ENCODE measurements at regions not wholly inside any gene's neighbourhood (a gene's known extent, or its start where the extent isn't known, plus 50 kb on each side); places are given as distances from the start of the nearest gene placed in this dataset.
"Not testable (repeated sequence)": the region's sequence is repeated elsewhere in the genome, so short reads cannot be mapped to it uniquely, and the experiment has no call there.

DNA sequence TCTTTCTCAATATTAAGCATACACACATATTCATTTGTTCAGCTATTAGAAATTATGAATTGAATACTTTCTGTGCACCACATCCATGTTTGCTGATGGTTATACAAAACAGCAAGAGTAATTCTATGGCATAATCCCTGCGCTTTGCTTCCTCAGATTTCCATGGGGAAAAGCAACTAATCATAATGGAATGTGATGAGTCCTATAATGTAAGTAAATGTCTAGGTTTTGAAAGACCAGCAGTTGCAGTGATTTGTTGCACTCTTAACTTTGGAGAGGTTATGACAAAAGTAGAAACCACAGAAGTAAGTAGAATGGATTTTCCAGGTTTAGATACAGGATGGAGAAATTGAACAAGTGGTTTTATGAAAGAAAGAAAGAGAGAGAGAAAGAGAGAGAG lies 652.1 kb downstream of the CBLN4 start:
- no peaks in the 10 kb centered on the region for H3K36me3 ChIP-seq (ENCODE audit: control insufficient read depth, insufficient read depth, low read length)
- peaks cover 0 to 18% (median 11%) of the 10 kb centered on the region in 7 donors for H3K9me3 Mint-ChIP-seq
- ATAC-seq (ENCODE audit: low read depth in 2 of 2) (no peak), DNase-seq (no peak)
- H3K9me3 ChIP-seq (ENCODE audit: control insufficient read depth in 2 of 2, low read length in 2 of 2): peaks cover 0 to 7% of the 10 kb centered on the region in 2 experiments
- H3K4me1 ChIP-seq (ENCODE audit: control insufficient read depth, insufficient read depth, low read length, poor library complexity, severe bottlenecking): no peaks in the 10 kb centered on the region
- no peak overlapping the region for H3K27ac Mint-ChIP-seq
- no peaks in the 10 kb centered on the region for H3K27me3 ChIP-seq (ENCODE audit: control insufficient read depth, insufficient read depth, low read length)
- H3K4me1 Mint-ChIP-seq: no peaks in the 10 kb centered on the region
- H3K4me3 ChIP-seq (ENCODE audit: low read depth, low read length): no peak overlapping the region
- H3K27me3 Mint-ChIP-seq: no peaks in the 10 kb centered on the region
- no peak overlapping the region for H3K27ac ChIP-seq (ENCODE audit: insufficient read depth, low read length, poor library complexity, severe bottlenecking)
- H3K36me3 Mint-ChIP-seq: no peaks in the 10 kb centered on the region
- no peak overlapping the region for H3K4me3 Mint-ChIP-seq

DNA sequence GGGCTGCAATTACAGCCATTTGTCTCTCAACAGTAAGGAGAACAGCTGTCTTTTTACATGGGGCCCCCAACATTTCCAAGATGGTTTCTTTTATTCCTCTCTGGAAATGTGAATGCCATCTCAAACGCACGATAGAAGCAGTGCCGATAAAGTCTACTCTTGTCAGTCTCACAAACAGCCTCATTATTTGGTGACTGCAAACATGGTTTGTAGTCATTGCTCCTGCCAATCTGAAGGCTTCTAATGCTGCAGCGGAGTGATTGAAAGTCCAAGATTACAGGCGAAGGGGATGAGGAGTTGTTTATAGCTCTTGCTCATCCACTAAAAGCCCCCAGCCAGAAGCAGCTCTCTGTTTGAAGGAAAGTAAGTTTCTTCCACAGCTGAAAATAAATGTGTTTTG lies 657.1 kb downstream of the CBLN4 start:
- peaks cover 0 to 32% (median 9%) of the 10 kb centered on the region in 7 donors for H3K9me3 Mint-ChIP-seq
- H3K4me3 ChIP-seq (ENCODE audit: low read depth, low read length): no peak overlapping the region
- H3K27me3 Mint-ChIP-seq: no peaks in the 10 kb centered on the region
- no peaks in the 10 kb centered on the region for H3K36me3 Mint-ChIP-seq
- no peaks in the 10 kb centered on the region for H3K36me3 ChIP-seq (ENCODE audit: control insufficient read depth, insufficient read depth, low read length)
- no peaks in the 10 kb centered on the region for H3K4me1 Mint-ChIP-seq
- no peak overlapping the region for H3K27ac Mint-ChIP-seq
- H3K27ac ChIP-seq (ENCODE audit: insufficient read depth, low read length, poor library complexity, severe bottlenecking): no peak overlapping the region
- H3K27me3 ChIP-seq (ENCODE audit: control insufficient read depth, insufficient read depth, low read length): no peaks in the 10 kb centered on the region
- H3K4me1 ChIP-seq (ENCODE audit: control insufficient read depth, insufficient read depth, low read length, poor library complexity, severe bottlenecking): no peaks in the 10 kb centered on the region
- ATAC-seq (ENCODE audit: low read depth in 2 of 2) (no peak), DNase-seq (no peak)
- no peak overlapping the region for H3K4me3 Mint-ChIP-seq
- H3K9me3 ChIP-seq (ENCODE audit: control insufficient read depth in 2 of 2, low read length in 2 of 2): peaks cover 3 to 8% of the 10 kb centered on the region in 2 experiments

DNA sequence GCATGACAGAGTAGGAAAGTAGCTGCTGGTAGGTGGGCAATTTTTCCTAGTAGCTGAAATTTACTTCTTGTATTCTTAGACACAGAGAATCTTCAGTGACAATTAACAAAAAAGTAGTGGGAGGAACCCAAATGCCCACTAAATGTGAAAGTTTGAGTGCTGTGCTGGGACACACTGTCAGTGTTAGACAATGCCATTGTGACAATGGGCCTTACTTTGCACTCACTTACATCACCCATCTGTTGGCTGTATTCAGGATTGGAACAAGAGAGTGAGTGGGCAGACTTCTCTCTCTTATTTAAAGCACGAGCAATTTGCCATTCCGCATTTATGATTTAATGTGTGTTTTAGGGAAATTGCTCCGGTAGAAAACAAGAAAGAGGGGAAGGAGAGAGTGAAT lies 662.5 kb downstream of the CBLN4 start:
- Histone ChIP-seq H3K4me3 (ENCODE audit: low read depth, low read length) (no peak overlapping the region), H3K27me3 (ENCODE audit: control insufficient read depth, insufficient read depth, low read length) (no peaks in the 10 kb centered on the region), H3K4me1 (ENCODE audit: control insufficient read depth, insufficient read depth, low read length, poor library complexity, severe bottlenecking) (no peaks in the 10 kb centered on the region), H3K36me3 (ENCODE audit: control insufficient read depth, insufficient read depth, low read length) (no peaks in the 10 kb centered on the region), H3K9me3 (ENCODE audit: control insufficient read depth in 2 of 2, low read length in 2 of 2) (peaks cover 0 to 8% of the 10 kb centered on the region in 2 experiments), H3K27ac (ENCODE audit: insufficient read depth, low read length, poor library complexity, severe bottlenecking) (no peak overlapping the region)
- H3K27ac Mint-ChIP-seq: no peak overlapping the region
- ATAC-seq (ENCODE audit: low read depth in 2 of 2) (no peak), DNase-seq (no peak)
- H3K9me3 Mint-ChIP-seq: peaks cover 0 to 25% (median 9%) of the 10 kb centered on the region in 7 donors
- no peaks in the 10 kb centered on the region for H3K4me1 Mint-ChIP-seq
- H3K27me3 Mint-ChIP-seq: no peaks in the 10 kb centered on the region
- H3K36me3 Mint-ChIP-seq: no peaks in the 10 kb centered on the region
- no peak overlapping the region for H3K4me3 Mint-ChIP-seq

DNA sequence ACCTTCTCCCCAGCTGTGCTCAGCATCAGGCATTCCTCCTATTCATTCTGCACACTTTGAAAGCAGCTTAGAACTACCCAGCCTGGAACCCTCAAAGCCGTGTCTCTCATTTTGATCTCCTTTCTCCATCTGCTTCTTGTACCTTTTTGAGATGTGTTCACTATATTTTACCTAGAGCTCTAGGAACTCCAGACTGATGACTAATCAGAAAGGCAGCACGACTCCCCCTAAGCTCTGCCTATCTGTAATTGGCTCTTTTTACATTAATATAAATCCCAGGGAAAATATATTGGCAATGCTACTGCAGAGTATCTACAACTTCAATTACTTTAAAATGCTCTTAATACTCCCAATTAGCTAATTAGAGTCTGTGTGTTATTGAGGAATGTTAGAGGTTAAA lies 671.5 kb downstream of the CBLN4 start:
- Mint-ChIP-seq H3K27me3 (no peaks in the 10 kb centered on the region), H3K36me3 (no peaks in the 10 kb centered on the region), H3K4me3 (no peak overlapping the region), H3K27ac (no peak overlapping the region), H3K4me1 (no peaks in the 10 kb centered on the region), H3K9me3 (peaks cover 0 to 14% (median 3%) of the 10 kb centered on the region in 7 donors)
- Histone ChIP-seq H3K9me3 (ENCODE audit: control insufficient read depth in 2 of 2, low read length in 2 of 2) (peaks cover 0 to 3% of the 10 kb centered on the region in 2 experiments), H3K4me3 (ENCODE audit: low read depth, low read length) (no peak overlapping the region), H3K4me1 (ENCODE audit: control insufficient read depth, insufficient read depth, low read length, poor library complexity, severe bottlenecking) (no peaks in the 10 kb centered on the region), H3K27me3 (ENCODE audit: control insufficient read depth, insufficient read depth, low read length) (no peaks in the 10 kb centered on the region), H3K27ac (ENCODE audit: insufficient read depth, low read length, poor library complexity, severe bottlenecking) (no peak overlapping the region), H3K36me3 (ENCODE audit: control insufficient read depth, insufficient read depth, low read length) (no peaks in the 10 kb centered on the region)
- DNase-seq (no peak), ATAC-seq (ENCODE audit: low read depth in 2 of 2) (no peak)

DNA sequence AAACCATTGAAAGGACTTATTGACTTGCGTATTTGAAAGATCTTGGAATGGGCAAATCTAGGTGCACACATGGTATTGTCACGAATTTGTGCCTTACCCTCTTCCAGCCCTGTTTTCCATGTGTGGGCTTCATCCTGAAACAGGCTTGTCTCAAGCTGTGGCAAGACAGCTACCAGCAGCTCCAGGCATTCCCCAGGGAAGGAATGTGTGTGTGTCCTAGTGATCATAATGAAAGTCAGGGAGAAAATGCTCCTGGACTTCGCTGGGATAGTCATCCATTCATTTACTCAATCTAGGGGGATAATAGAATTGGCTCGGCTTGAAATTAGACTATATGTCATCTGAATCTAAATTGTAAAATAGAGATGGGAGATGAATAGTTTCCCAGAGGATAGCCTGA lies 676.2 kb downstream of the CBLN4 start:
- H3K9me3 ChIP-seq (ENCODE audit: control insufficient read depth in 2 of 2, low read length in 2 of 2): no peaks in the 10 kb centered on the region
- Mint-ChIP-seq H3K9me3 (peaks cover 0 to 19% (median 2%) of the 10 kb centered on the region in 7 donors), H3K4me1 (no peaks in the 10 kb centered on the region), H3K27ac (no peak overlapping the region), H3K4me3 (no peak overlapping the region), H3K36me3 (no peaks in the 10 kb centered on the region), H3K27me3 (no peaks in the 10 kb centered on the region)
- no peak overlapping the region for H3K27ac ChIP-seq (ENCODE audit: insufficient read depth, low read length, poor library complexity, severe bottlenecking)
- no peak overlapping the region for H3K4me3 ChIP-seq (ENCODE audit: low read depth, low read length)
- H3K27me3 ChIP-seq (ENCODE audit: control insufficient read depth, insufficient read depth, low read length): no peaks in the 10 kb centered on the region
- no peaks in the 10 kb centered on the region for H3K36me3 ChIP-seq (ENCODE audit: control insufficient read depth, insufficient read depth, low read length)
- no peaks in the 10 kb centered on the region for H3K4me1 ChIP-seq (ENCODE audit: control insufficient read depth, insufficient read depth, low read length, poor library complexity, severe bottlenecking)
- no peak for DNase-seq
- no peak for ATAC-seq (ENCODE audit: low read depth in 2 of 2)

DNA sequence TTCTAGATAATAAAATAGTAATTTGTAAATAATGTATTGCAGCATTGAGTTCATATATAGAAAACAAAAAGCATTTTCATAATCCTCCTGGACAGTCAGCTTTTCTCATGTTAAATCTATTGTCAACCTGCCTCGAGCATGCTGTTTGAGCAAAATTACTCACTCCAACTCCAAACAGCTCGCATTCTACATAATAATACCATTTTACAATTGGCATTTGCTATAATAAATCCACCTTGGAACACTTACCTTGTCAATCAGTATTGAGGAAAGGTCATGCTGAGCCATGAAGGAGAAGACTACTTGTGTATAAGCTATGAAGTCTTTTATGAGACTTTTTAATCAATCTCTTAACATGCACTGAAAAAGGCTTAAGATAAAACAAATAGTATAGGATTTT lies 682.6 kb downstream of the CBLN4 start:
- no peaks in the 10 kb centered on the region for H3K27me3 ChIP-seq (ENCODE audit: control insufficient read depth, insufficient read depth, low read length)
- H3K36me3 Mint-ChIP-seq: no peaks in the 10 kb centered on the region
- H3K4me1 Mint-ChIP-seq: no peaks in the 10 kb centered on the region
- no peaks in the 10 kb centered on the region for H3K27me3 Mint-ChIP-seq
- no peaks in the 10 kb centered on the region for H3K36me3 ChIP-seq (ENCODE audit: control insufficient read depth, insufficient read depth, low read length)
- H3K4me3 Mint-ChIP-seq: no peak overlapping the region
- ATAC-seq (ENCODE audit: low read depth in 2 of 2) (no peak), DNase-seq (no peak)
- no peak overlapping the region for H3K27ac Mint-ChIP-seq
- H3K9me3 ChIP-seq (ENCODE audit: control insufficient read depth in 2 of 2, low read length in 2 of 2): no peaks in the 10 kb centered on the region
- peaks cover 4 to 12% (median 6%) of the 10 kb centered on the region in 7 donors for H3K9me3 Mint-ChIP-seq
- H3K4me3 ChIP-seq (ENCODE audit: low read depth, low read length): no peak overlapping the region
- H3K4me1 ChIP-seq (ENCODE audit: control insufficient read depth, insufficient read depth, low read length, poor library complexity, severe bottlenecking): no peaks in the 10 kb centered on the region
- H3K27ac ChIP-seq (ENCODE audit: insufficient read depth, low read length, poor library complexity, severe bottlenecking): no peak overlapping the region

DNA sequence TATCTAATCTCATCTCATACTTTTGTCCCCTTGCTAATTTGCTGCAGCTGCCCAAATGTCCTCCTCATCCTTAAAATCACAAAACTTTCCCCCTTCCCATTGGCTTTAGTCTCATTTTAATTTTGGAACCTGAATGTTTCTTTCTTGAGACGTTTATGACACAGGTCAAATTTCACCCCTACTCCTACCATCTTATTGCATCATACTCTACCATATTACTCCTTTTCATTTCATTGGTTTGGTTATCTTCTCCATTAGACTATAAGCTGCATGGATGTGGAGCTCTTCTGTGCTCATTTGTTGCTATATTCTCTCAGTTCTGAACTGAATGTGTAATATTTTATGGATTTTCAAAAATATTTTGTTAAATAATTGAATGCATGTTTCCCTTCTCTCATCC lies 688.6 kb downstream of the CBLN4 start:
- H3K4me3 Mint-ChIP-seq: no peak overlapping the region
- no peak for DNase-seq
- H3K27me3 Mint-ChIP-seq: no peaks in the 10 kb centered on the region
- H3K27ac ChIP-seq (ENCODE audit: insufficient read depth, low read length, poor library complexity, severe bottlenecking): no peak overlapping the region
- H3K4me3 ChIP-seq (ENCODE audit: low read depth, low read length): no peak overlapping the region
- no peaks in the 10 kb centered on the region for H3K36me3 Mint-ChIP-seq
- no peaks in the 10 kb centered on the region for H3K36me3 ChIP-seq (ENCODE audit: control insufficient read depth, insufficient read depth, low read length)
- no peaks in the 10 kb centered on the region for H3K9me3 ChIP-seq (ENCODE audit: control insufficient read depth in 2 of 2, low read length in 2 of 2)
- no peak for ATAC-seq (ENCODE audit: low read depth in 2 of 2)
- no peaks in the 10 kb centered on the region for H3K4me1 Mint-ChIP-seq
- no peaks in the 10 kb centered on the region for H3K4me1 ChIP-seq (ENCODE audit: control insufficient read depth, insufficient read depth, low read length, poor library complexity, severe bottlenecking)
- H3K27ac Mint-ChIP-seq: no peak overlapping the region
- no peaks in the 10 kb centered on the region for H3K27me3 ChIP-seq (ENCODE audit: control insufficient read depth, insufficient read depth, low read length)
- H3K9me3 Mint-ChIP-seq: peaks cover 4 to 19% (median 11%) of the 10 kb centered on the region in 7 donors

DNA sequence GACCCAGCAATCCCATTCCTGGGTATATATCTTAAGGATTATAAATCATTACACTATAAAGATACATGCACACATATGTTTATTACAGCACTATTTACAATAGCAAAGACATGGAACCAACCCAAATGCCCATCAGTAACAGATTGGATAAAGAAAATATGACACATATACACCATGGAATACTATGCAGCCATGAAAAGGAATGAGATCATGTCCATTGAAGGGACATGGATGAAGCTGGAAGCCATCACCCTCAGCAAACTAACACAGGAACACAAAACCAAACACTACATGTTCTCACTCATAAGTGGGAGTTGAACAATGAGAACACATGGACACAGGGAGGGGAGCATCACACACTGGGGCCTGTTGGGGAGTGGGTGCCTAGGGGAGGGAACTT lies 694.5 kb downstream of the CBLN4 start:
- not testable (repeated sequence) for H3K27ac ChIP-seq (ENCODE audit: insufficient read depth, low read length, poor library complexity, severe bottlenecking); H3K4me1 ChIP-seq (ENCODE audit: control insufficient read depth, insufficient read depth, low read length, poor library complexity, severe bottlenecking); H3K27me3 ChIP-seq (ENCODE audit: control insufficient read depth, insufficient read depth, low read length); DNase-seq; H3K4me3 ChIP-seq (ENCODE audit: low read depth, low read length); H3K4me3 Mint-ChIP-seq; H3K27me3 Mint-ChIP-seq; H3K27ac Mint-ChIP-seq; H3K9me3 ChIP-seq (ENCODE audit: control insufficient read depth in 2 of 2, low read length in 2 of 2); H3K4me1 Mint-ChIP-seq; ATAC-seq (ENCODE audit: low read depth in 2 of 2); H3K36me3 ChIP-seq (ENCODE audit: control insufficient read depth, insufficient read depth, low read length); H3K36me3 Mint-ChIP-seq
- H3K9me3 Mint-ChIP-seq: peaks cover 3 to 39% (median 18%) of the 10 kb centered on the region in 7 donors

Measured in CD4-positive, CD25-positive, alpha-beta regulatory T cell (primary cell).